GM10248 (cell line): ENCODE measurements at regions not wholly inside any gene's neighbourhood (a gene's known extent, or its start where the extent isn't known, plus 50 kb on each side); places are given as distances from the start of the nearest gene placed in this dataset.

Source experiments
- CTCF ChIA-PET: fragments of 300-600 bp; sonication (Branson Sonifier 250); formaldehyde crosslinking; extraction: SDS; loops from one replicate; lab custom pipeline; 2021; ENCODE audit warnings: antibody characterized with exemption; lab: Yijun Ruan, JAX
- POLR2A ChIA-PET: fragments of 350-650 bp; sonication (Branson Sonifier 250); formaldehyde crosslinking; extraction: SDS; loops from one replicate; lab custom pipeline; 2020; ENCODE audit warnings: antibody characterized with exemption; lab: Yijun Ruan, JAX
- DNase-seq: peaks from one replicate; pipeline ENCODE4 v3.0.0; 2012; ENCODE audit errors: extremely low spot score
- CTCF ChIP-seq: IDR thresholded peaks from 2 replicates; pipeline ENCODE4 v1.5.1; 2012; ENCODE audit warnings: mild to moderate bottlenecking, low read depth; ENCODE audit errors: extremely low read depth, missing control alignments, control extremely low read depth

- ChIA-PET POLR2A (no interaction called here), CTCF (no interaction called here)
- no peak for TF ChIP-seq CTCF
- no peak for DNase-seq
Measured at GRCh38 chr21:16755061-16755460, 757.8 kb upstream of the CXADR start.

GRCh38 chr21:16767201-16767600, 745.6 kb upstream of the CXADR start:
- POLR2A ChIA-PET: no interaction called here
- CTCF ChIA-PET: interaction anchor here (1.0 to 1.4 kb wide), 2 partner anchors 10 to 14 kb away, joined by 3 to 5 read pairs; no protein-coding TSS in a partner anchor
- no peak for TF ChIP-seq CTCF
- DNase-seq: no peak

GRCh38 chr21:16768096-16768495, 744.7 kb upstream of the CXADR start:
- no peak for TF ChIP-seq CTCF
- ChIA-PET CTCF (no interaction called here), POLR2A (no interaction called here)
- DNase-seq: no peak

GRCh38 chr21:16770266-16770665, 742.6 kb upstream of the CXADR start:
- TF ChIP-seq CTCF: no peak
- CTCF ChIA-PET: no interaction called here
- no peak for DNase-seq
- POLR2A ChIA-PET: no interaction called here

GRCh38 chr21:16773206-16773605, 739.6 kb upstream of the CXADR start:
- CTCF ChIA-PET: no interaction called here
- TF ChIP-seq CTCF: no peak
- POLR2A ChIA-PET: no interaction called here
- DNase-seq: no peak

- no peak for DNase-seq
- ChIA-PET POLR2A (no interaction called here), CTCF (no interaction called here)
- no peak for TF ChIP-seq CTCF
Measured at GRCh38 chr21:16775076-16775475, 737.8 kb upstream of the CXADR start.
